H9 (cell line): ENCODE measurements at regions not wholly inside any gene's neighbourhood (a gene's known extent, or its start where the extent isn't known, plus 50 kb on each side); places are given as distances from the start of the nearest gene placed in this dataset.

ENCODE experiments used
- DNase-seq: peaks from one replicate; pipeline ENCODE4 v3.0.0-alpha.2; 2017
- H2AFZ ChIP-seq: one replicate; pipeline ENCODE4 v1.6.1; 2013; ENCODE audit warnings: mild to moderate bottlenecking, low read length, control low read depth, moderate library complexity
- H2AK5ac ChIP-seq: 2 replicates; pipeline ENCODE4 v1.6.1; 2013; ENCODE audit warnings: low read length, control low read depth, mixed read lengths; ENCODE audit not compliant: insufficient read length
- H2BK120ac ChIP-seq: one replicate; pipeline ENCODE4 v1.6.1; 2013; ENCODE audit warnings: low read depth, mild to moderate bottlenecking, low read length, control low read depth, inconsistent platforms; ENCODE audit not compliant: poor library complexity, severe bottlenecking
- H2BK12ac ChIP-seq: 2 replicates; pipeline ENCODE4 v1.6.1; 2013; ENCODE audit warnings: low read length, control low read depth, mixed read lengths, low read depth; ENCODE audit not compliant: insufficient read length
- H2BK15ac ChIP-seq: 2 replicates; pipeline ENCODE4 v1.6.1; 2013; ENCODE audit warnings: low read depth, low read length, control low read depth
- H2BK20ac ChIP-seq: one replicate; pipeline ENCODE4 v1.6.1; 2013; ENCODE audit warnings: low read depth, mild to moderate bottlenecking, low read length, control low read depth, inconsistent platforms; ENCODE audit not compliant: poor library complexity, severe bottlenecking
- H2BK5ac ChIP-seq: 2 replicates; pipeline ENCODE4 v1.6.1; 2013; ENCODE audit warnings: low read length, control low read depth, mixed read lengths; ENCODE audit not compliant: insufficient read length
- H3K14ac ChIP-seq: 2 replicates; pipeline ENCODE4 v1.6.1; 2013; ENCODE audit warnings: low read length, control low read depth; ENCODE audit not compliant: insufficient read depth
- H3K18ac ChIP-seq: 2 replicates; pipeline ENCODE4 v1.6.1; 2013; ENCODE audit warnings: low read depth, mild to moderate bottlenecking, mixed read lengths, low read length, control low read depth; ENCODE audit not compliant: insufficient read length
- H3K23ac ChIP-seq: 2 replicates; pipeline ENCODE4 v1.6.1; 2013; ENCODE audit warnings: low read length, control low read depth, mixed read lengths, low read depth; ENCODE audit not compliant: insufficient read length
- H3K23me2 ChIP-seq: 2 replicates; pipeline ENCODE4 v1.6.1; 2013; ENCODE audit warnings: low read depth, mild to moderate bottlenecking, mixed read lengths, low read length, control low read depth; ENCODE audit not compliant: insufficient read length, poor library complexity, severe bottlenecking
- H3K27ac ChIP-seq: 2 replicates; pipeline ENCODE4 v1.5.1; 2013; ENCODE audit warnings: low read length, control low read depth, mixed read lengths, low read depth; ENCODE audit not compliant: insufficient read length
- H3K27me3 ChIP-seq: 2 replicates; pipeline ENCODE4 v1.6.1; 2013; ENCODE audit warnings: low read length, control low read depth, inconsistent platforms; ENCODE audit not compliant: insufficient read depth
- H3K4ac ChIP-seq: 2 replicates; pipeline ENCODE4 v1.6.1; 2013; ENCODE audit warnings: low read depth, mild to moderate bottlenecking, control low read depth, inconsistent platforms, low read length, moderate library complexity
- H3K4me1 ChIP-seq: 2 replicates; pipeline ENCODE4 v1.6.1; 2013; ENCODE audit warnings: low read length, control low read depth, inconsistent platforms; ENCODE audit not compliant: insufficient read depth
- H3K4me2 ChIP-seq: 2 replicates; pipeline ENCODE4 v1.6.1; 2013; ENCODE audit warnings: low read length, control low read depth, mixed read lengths; ENCODE audit not compliant: insufficient read length, insufficient read depth
- H3K56ac ChIP-seq: 2 replicates; pipeline ENCODE4 v1.6.1; 2013; ENCODE audit warnings: low read depth, mild to moderate bottlenecking, mixed read lengths, low read length, control low read depth; ENCODE audit not compliant: insufficient read length
- H3K79me1 ChIP-seq: 2 replicates; pipeline ENCODE4 v1.6.1; 2013; ENCODE audit warnings: low read depth, mild to moderate bottlenecking, moderate library complexity, low read length, control low read depth, inconsistent platforms; ENCODE audit not compliant: insufficient read depth, poor library complexity, severe bottlenecking
- H3K79me2 ChIP-seq: 2 replicates; pipeline ENCODE4 v1.6.1; 2013; ENCODE audit warnings: low read length, control low read depth, inconsistent platforms; ENCODE audit not compliant: insufficient read depth
- H3K9ac ChIP-seq: 2 replicates; pipeline ENCODE4 v1.6.1; 2013; ENCODE audit warnings: low read length, control low read depth, mixed read lengths; ENCODE audit not compliant: insufficient read length; ENCODE audit errors: extremely low read depth
- H3K9me3 ChIP-seq: one replicate; pipeline ENCODE4 v1.6.1; 2013; ENCODE audit warnings: low read depth, low read length, inconsistent platforms; ENCODE audit not compliant: control insufficient read depth
- H3T11ph ChIP-seq: one replicate; pipeline ENCODE4 v1.6.1; 2013; ENCODE audit warnings: mild to moderate bottlenecking, low read length, control low read depth, inconsistent platforms
- H4K20me1 ChIP-seq: one replicate; pipeline ENCODE4 v1.6.1; 2013; ENCODE audit not compliant: control insufficient read depth, insufficient read length, insufficient read depth
- H4K5ac ChIP-seq: 2 replicates; pipeline ENCODE4 v1.6.1; 2013; ENCODE audit warnings: low read depth, mild to moderate bottlenecking, mixed read lengths, low read length, control low read depth; ENCODE audit not compliant: insufficient read length
- H4K8ac ChIP-seq: replicated peaks from 2 replicates; pipeline ENCODE4 v1.6.1; 2013; ENCODE audit warnings: low read length, control low read depth, mixed read lengths, low read depth; ENCODE audit not compliant: insufficient read length
- H4K91ac ChIP-seq: 2 replicates; pipeline ENCODE4 v1.6.1; 2013; ENCODE audit warnings: low read depth, mild to moderate bottlenecking, moderate library complexity, mixed read lengths, low read length, control low read depth; ENCODE audit not compliant: insufficient read length
- H3K27ac Mint-ChIP-seq, 3 experiments: 2 replicates in 2 of 3; 3 replicates in 1 of 3; pipeline ENCODE4 v1.8.0; 2020 to 2021; ENCODE audit warnings: mixed read lengths in 3 of 3, mild to moderate bottlenecking in 1 of 3, moderate library complexity in 1 of 3
- H3K27me3 Mint-ChIP-seq: 2 replicates; pipeline ENCODE4 v1.8.0; 2021; ENCODE audit warnings: low read depth, mild to moderate bottlenecking, moderate library complexity, mixed read lengths
- H3K36me3 Mint-ChIP-seq, 3 experiments: 2 replicates in 2 of 3; 3 replicates in 1 of 3; pipeline ENCODE4 v1.8.0; 2020 to 2021; ENCODE audit warnings: low read depth in 3 of 3, mixed read lengths in 3 of 3; ENCODE audit not compliant: insufficient read depth in 1 of 3
- H3K4me1 Mint-ChIP-seq, 2 experiments: 2 replicates each; pipeline ENCODE4 v1.8.0; 2020; ENCODE audit warnings: mixed read lengths in 2 of 2
- H3K4me3 Mint-ChIP-seq, 2 experiments: 2 replicates in 1 of 2; 3 replicates in 1 of 2; pipeline ENCODE4 v1.8.0; 2020 to 2021; ENCODE audit warnings: mild to moderate bottlenecking in 2 of 2, mixed read lengths in 2 of 2, moderate library complexity in 1 of 2
- H3K9me3 Mint-ChIP-seq, 2 experiments: 2 replicates in 1 of 2; 3 replicates in 1 of 2; pipeline ENCODE4 v1.8.0; 2020; ENCODE audit warnings: mild to moderate bottlenecking in 2 of 2, mixed read lengths in 2 of 2, moderate library complexity in 1 of 2
- TF ChIP-seq, protein P1 (sequence below): fragments of 200-600 bp; sonication (generic); conservative IDR thresholded peaks from 3 replicates; pipeline ENCODE4 v1.8.0; 2021; ENCODE audit warnings: antibody characterized with exemption, mild to moderate bottlenecking

DNA sequence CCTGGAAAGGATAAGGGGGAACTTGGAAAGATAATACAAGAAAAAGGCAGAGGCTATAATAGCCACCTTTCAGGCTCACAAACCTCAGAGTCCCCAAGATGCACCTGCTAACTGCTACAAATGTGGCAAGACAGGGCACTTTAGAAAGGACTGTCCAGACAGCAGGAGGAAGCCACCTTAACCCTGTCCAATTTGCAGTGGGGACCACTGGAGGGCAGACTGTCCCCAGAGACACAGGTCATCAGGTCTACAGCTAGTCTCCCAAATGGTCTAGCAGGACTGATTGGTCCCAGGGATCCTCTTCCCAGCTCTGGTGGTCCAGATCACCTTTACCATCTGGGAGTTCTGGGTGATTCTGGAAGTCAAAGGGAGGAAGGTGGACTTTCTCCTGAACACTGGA is 882.5 kb upstream of the GBE1 start:
- Histone ChIP-seq H3K23ac (no peak overlapping the region), H2BK120ac (no peak overlapping the region), H3K18ac (no peak overlapping the region), H2BK20ac (no peak overlapping the region), H3K9ac (no peak overlapping the region), H3K14ac (no peak overlapping the region), H3K27ac (no peak overlapping the region), H3K4me1 (no peaks in the 10 kb centered on the region), H2BK15ac (no peak overlapping the region), H3K56ac (no peak overlapping the region), H3T11ph (no peak overlapping the region), H4K20me1 (no peaks in the 10 kb centered on the region), H3K27me3 (no peaks in the 10 kb centered on the region), H2AFZ (no peak overlapping the region), H3K79me1 (no peaks in the 10 kb centered on the region), H3K4me2 (no peak overlapping the region), H2BK5ac (no peak overlapping the region), H3K9me3 (peaks cover 6% of the 10 kb centered on the region), H4K5ac (no peak overlapping the region), H3K4ac (no peak overlapping the region), H3K79me2 (no peaks in the 10 kb centered on the region), H3K23me2 (no peaks in the 10 kb centered on the region), H4K8ac (no peak overlapping the region), H2BK12ac (no peak overlapping the region), H2AK5ac (no peak overlapping the region), H4K91ac (no peak overlapping the region)
- peak; percentile 52 for DNase-seq
- Mint-ChIP-seq H3K4me1 (no peaks in the 10 kb centered on the region), H3K9me3 (peaks cover 9 to 15% of the 10 kb centered on the region in 2 experiments), H3K4me3 (no peak overlapping the region), H3K36me3 (peaks cover 2 to 21% (median 2%) of the 10 kb centered on the region in 3 experiments; a peak in 6 of 7 replicates), H3K27ac (no peak overlapping the region), H3K27me3 (no peaks in the 10 kb centered on the region)
- TF ChIP-seq, protein P1, sequence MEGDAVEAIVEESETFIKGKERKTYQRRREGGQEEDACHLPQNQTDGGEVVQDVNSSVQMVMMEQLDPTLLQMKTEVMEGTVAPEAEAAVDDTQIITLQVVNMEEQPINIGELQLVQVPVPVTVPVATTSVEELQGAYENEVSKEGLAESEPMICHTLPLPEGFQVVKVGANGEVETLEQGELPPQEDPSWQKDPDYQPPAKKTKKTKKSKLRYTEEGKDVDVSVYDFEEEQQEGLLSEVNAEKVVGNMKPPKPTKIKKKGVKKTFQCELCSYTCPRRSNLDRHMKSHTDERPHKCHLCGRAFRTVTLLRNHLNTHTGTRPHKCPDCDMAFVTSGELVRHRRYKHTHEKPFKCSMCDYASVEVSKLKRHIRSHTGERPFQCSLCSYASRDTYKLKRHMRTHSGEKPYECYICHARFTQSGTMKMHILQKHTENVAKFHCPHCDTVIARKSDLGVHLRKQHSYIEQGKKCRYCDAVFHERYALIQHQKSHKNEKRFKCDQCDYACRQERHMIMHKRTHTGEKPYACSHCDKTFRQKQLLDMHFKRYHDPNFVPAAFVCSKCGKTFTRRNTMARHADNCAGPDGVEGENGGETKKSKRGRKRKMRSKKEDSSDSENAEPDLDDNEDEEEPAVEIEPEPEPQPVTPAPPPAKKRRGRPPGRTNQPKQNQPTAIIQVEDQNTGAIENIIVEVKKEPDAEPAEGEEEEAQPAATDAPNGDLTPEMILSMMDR: peak; percentile 59
